D341Med (cell line): ENCODE measurements at regions not wholly inside any gene's neighbourhood (a gene's known extent, or its start where the extent isn't known, plus 50 kb on each side); places are given as distances from the start of the nearest gene placed in this dataset.

ENCODE experiments used
- DNase-seq: peaks from one replicate; pipeline ENCODE4 v3.0.0; 2012; ENCODE audit warnings: low spot score

- no peak for DNase-seq
Observed at GRCh38 chr3:176932433-176932832, 264.8 kb downstream of the TBL1XR1 start.

- no peak for DNase-seq
Observed at GRCh38 chr3:176931991-176932390, 265.3 kb downstream of the TBL1XR1 start.

DNA sequence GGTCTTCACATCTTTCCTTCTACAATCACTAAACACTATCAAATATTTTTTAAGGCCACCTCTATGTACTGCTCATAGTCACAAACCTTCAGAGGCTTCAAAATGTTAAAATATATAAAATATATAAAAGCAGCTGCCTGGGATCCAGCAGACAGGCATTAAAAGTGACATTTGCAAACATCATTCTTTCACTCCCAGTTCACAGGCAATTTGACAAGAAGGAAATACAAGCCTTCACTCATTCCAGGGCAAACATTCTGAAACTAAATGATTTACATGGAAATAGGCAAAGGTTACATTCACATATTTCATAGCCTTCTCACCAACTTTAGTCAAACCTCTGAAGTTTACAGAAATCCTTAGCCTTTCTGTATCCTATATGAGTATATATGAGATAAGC is 266.3 kb downstream of the TBL1XR1 start:
- no peak for DNase-seq

GRCh38 chr3:176928582-176928931 is 268.7 kb downstream of the TBL1XR1 start:
- DNase-seq: no peak

DNA sequence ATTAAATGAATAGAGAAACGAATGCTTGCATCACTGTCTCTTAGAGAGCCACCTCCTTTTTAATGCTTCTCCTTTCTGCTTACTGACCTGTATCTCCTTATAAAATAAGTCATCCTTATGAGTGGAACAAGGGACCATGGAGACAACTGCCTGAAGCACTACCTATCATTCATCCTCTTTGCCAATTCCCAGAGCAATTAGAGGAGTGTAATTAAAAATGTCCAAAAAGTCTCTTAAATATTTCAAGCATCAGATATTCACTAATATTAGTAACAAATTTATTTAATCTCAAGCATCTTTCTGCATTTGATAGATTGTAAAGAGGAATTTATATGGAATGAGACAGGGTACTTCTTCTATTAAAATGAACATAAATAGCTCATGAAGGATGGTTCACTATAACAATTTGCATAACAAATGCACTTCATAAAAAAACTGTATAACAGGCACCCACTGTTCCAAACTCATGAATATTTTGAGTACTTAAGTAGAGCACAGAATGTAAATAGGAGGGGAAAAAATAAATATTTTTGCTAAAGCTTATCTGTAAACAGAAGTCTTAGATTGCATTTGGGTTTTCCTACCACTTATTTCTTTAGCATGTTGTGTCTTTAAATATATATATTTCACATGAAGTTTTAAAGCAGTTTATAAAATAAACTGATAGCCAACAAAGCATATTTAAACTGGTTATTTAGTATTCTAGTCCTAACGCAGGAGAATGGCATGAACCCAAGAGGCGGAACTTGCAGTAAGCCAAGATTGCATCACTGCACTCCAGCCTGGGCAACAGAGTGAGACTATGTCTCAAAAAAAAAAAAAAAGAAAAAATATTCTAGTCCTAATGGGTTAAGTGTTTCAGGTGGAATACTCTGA is 269.3 kb downstream of the TBL1XR1 start:
- DNase-seq: no peak

GRCh38 chr3:176927280-176927679 is 270.0 kb downstream of the TBL1XR1 start:
- DNase-seq: no peak

DNA sequence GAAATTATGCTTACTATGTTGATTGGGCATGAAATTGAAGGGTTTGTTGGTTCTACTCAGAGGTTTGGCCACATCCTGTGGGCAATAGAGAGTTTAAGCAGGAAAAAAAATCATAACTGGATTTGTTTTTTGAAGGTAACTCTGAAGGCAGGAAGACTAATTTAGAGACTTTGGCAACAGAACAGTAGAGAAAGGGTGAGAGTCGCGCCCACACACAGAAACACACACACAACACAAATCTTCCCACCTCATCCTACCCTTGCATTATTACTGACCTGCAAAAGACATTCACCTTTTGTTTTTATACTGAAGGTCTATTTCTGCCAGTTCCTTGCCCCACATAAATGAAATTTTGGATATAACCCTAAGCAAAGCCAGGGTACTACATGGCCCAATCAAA is 270.6 kb downstream of the TBL1XR1 start:
- no peak for DNase-seq

DNA sequence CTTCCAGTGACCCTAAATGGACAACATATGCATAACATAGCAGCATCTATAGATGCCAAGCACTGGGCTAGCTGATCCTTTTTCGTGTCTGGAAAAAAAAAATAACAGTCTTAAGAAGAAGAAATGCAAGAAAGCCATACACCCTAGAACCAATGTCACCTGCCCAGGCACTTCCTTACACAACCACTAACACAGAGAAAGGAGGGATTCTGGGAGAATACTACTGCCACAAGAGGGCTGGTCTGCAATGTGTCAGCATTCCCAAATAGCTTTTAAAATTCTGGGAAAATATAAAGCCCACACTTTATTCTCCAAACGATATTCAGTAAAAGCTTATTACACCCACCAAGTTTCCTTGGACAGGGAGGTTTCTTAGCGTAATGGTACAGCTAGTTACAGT is 271.2 kb downstream of the TBL1XR1 start:
- DNase-seq: no peak

- no peak for DNase-seq
Observed at GRCh38 chr3:176920766-176921160, 276.5 kb downstream of the TBL1XR1 start.

GRCh38 chr3:176919836-176920765 is 277.2 kb downstream of the TBL1XR1 start:
- no peak for DNase-seq

GRCh38 chr3:176916777-176917176 is 280.5 kb downstream of the TBL1XR1 start:
- DNase-seq: no peak

DNA sequence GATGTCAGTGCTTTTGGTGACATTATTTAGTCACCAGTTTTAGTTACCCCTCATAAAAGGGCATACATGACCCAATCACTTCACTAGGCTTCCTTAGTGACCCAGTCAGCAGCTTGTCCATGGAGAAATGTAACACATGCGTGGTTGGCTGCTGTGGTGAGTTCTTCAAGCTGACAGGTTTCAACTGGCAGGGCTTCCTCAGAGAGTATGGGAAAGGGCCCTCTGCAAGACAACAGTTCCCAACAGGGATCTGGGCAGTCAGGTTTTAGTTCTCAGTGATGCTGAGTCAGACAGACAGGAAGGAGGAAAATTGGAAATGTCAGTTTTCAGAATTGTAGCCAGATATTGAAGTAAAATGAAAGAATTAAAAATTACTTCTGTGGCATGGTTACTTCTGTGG is 282.5 kb downstream of the TBL1XR1 start:
- no peak for DNase-seq

DNA sequence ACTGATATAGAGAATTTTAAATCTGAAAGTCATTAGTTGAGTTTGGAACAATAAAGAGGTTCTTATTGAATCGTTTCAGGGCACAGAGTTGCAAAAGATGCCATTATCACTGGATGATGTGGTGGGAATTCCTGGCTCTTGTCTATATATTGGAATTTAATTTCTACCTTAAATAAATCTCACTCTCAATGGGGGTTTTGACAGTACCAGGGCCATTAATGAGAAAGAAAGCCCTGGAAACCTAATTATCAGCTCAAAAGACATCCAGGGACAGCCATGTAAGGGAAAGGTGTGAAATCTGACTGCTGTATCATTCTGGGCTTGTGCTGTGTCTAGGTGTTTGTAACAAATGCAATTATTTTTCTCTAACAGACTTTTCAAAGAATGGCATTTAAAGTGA is 285.7 kb downstream of the TBL1XR1 start:
- DNase-seq: no peak

GRCh38 chr3:176909044-176909443 is 288.2 kb downstream of the TBL1XR1 start:
- no peak for DNase-seq

GRCh38 chr3:176906046-176906905 is 291.0 kb downstream of the TBL1XR1 start:
- DNase-seq: no peak

- no peak for DNase-seq
Observed at GRCh38 chr3:176905331-176905730, 292.0 kb downstream of the TBL1XR1 start.

- DNase-seq: no peak
Observed at GRCh38 chr3:176904506-176904905, 292.8 kb downstream of the TBL1XR1 start.

DNA sequence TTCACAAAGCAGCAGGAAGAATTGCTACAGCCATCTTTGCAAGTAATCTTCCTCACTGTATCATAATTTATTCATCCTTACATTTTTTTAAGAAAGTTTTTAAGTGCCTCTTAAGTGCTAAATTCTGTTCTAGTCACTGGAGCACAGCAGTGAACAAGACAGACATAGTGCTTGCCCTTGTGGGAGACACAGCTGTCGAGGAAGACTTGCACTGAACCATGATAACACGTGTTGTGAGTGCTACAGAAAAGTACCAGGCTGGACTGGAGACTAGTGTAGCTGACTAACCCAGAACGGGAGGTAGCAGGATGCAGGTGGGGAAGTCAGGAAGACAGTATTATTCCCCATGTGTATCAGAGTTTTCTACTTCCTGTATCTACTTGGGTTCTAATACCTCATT is 300.6 kb downstream of the TBL1XR1 start:
- DNase-seq: no peak

DNA sequence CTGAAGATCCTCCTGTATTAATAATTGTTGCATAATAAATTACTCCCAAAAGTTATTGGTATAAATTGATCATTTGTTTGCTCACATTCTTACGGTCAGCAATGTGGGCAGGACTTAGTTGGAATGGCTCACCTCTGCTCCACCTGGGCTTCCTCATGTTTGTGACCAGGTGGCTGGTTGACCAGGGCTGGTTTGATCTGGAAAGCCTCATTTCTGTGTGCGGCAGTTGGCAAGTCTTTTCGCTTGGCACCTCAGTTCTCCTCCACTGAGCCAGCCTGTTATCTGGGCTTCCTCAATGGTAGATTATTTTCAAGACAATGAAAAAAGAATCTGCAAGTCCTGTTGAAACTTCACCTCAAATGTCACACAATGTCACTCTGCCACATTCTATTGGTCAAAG is 301.1 kb downstream of the TBL1XR1 start:
- DNase-seq: no peak

- no peak for DNase-seq
Observed at GRCh38 chr3:176879710-176880109, 317.6 kb downstream of the TBL1XR1 start.

- DNase-seq: no peak
Observed at GRCh38 chr3:176873261-176873660, 324.0 kb downstream of the TBL1XR1 start.

DNA sequence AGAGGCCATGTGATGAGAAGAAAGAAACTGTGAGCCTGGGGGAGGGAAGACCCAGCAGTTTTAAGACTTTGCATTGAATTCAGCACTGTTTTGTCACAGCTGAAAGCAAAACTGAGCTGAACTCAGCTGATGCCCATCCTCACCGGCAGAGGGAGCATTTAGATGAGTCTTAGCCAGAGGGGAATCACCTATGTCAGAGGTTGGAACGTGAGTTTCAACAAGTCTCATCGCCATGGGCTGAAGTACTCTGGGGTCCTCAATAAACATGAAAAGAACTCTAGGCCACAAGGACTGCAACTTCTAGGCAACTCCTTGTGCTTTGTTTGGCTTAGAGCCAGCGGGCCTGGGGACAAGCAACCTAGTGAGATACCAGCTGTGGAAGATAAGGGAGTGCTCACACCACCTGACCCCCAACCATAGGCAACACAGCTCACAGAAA is 324.5 kb downstream of the TBL1XR1 start:
- peak; percentile 55 for DNase-seq
